GM12891 (cell line): ENCODE measurements at regions not wholly inside any gene's neighbourhood (a gene's known extent, or its start where the extent isn't known, plus 50 kb on each side); places are given as distances from the start of the nearest gene placed in this dataset.

Experiments
- DNase-seq: peaks from one replicate; pipeline ENCODE4 v3.0.0; 2011; ENCODE audit warnings: low spot score; ENCODE audit not compliant: insufficient read length
- FAIRE-seq: peaks from 2 replicates; lab custom pipeline; 2011; peaks lifted over from hg19 to GRCh38; lab: Jason Lieb, UNC
- PAX5 ChIP-seq: IDR thresholded peaks from 2 replicates; pipeline ENCODE4 v1.6.1; 2011; ENCODE audit warnings: low read length, moderate library complexity, mild to moderate bottlenecking; ENCODE audit not compliant: insufficient read depth, severe bottlenecking
- POLR2A ChIP-seq: IDR thresholded peaks from 2 replicates; pipeline ENCODE4 v1.6.1; 2011; ENCODE audit warnings: low read depth, low read length, control low read depth
- POLR2AphosphoS5 ChIP-seq: IDR thresholded peaks from 2 replicates; pipeline ENCODE4 v1.6.1; 2011; ENCODE audit warnings: low read depth, low read length, control low read depth
- POU2F2 ChIP-seq: IDR thresholded peaks from 2 replicates; pipeline ENCODE4 v1.6.1; 2011; ENCODE audit warnings: low read depth, mild to moderate bottlenecking, control low read depth, low read length, moderate library complexity
- SPI1 ChIP-seq: IDR thresholded peaks from 2 replicates; pipeline ENCODE4 v1.6.1; 2011; ENCODE audit warnings: low read depth, low read length, control low read depth
- TAF1 ChIP-seq: IDR thresholded peaks from 2 replicates; pipeline ENCODE4 v1.6.1; 2011; ENCODE audit warnings: low read depth, low read length, control low read depth

GRCh38 chr9:87181670-87182069, 234.4 kb upstream of the GAS1 start:
- no peak for TF ChIP-seq SPI1
- no peak for TF ChIP-seq POU2F2
- no peak for TF ChIP-seq PAX5
- TF ChIP-seq POLR2A = no peak
- no peak for TF ChIP-seq TAF1
- TF ChIP-seq POLR2AphosphoS5 = no peak
- FAIRE-seq (no peak), DNase-seq (no peak)

GRCh38 chr9:87184956-87185642, 237.8 kb upstream of the GAS1 start:
- no peak for TF ChIP-seq POLR2AphosphoS5
- FAIRE-seq = no peak
- DNase-seq = no peak

GRCh38 chr9:87187656-87188055, 240.3 kb upstream of the GAS1 start:
- DNase-seq (no peak), FAIRE-seq (no peak)
- TF ChIP-seq TAF1 (no peak), POLR2AphosphoS5 (no peak), SPI1 (no peak), POU2F2 (no peak), POLR2A (no peak), PAX5 (no peak)

GRCh38 chr9:87189006-87189405, 241.7 kb upstream of the GAS1 start:
- no peak for TF ChIP-seq TAF1
- TF ChIP-seq POU2F2 = no peak
- no peak for TF ChIP-seq PAX5
- no peak for TF ChIP-seq POLR2AphosphoS5
- TF ChIP-seq SPI1 = no peak
- TF ChIP-seq POLR2A = no peak
- DNase-seq = no peak
- no peak for FAIRE-seq

- DNase-seq (no peak), FAIRE-seq (no peak)
- TF ChIP-seq PAX5 (no peak), TAF1 (no peak), SPI1 (no peak)
Measured at GRCh38 chr9:87193151-87193550, 245.8 kb upstream of the GAS1 start.

GRCh38 chr9:87193925-87194868, 246.9 kb upstream of the GAS1 start:
- FAIRE-seq = no peak
- no peak for TF ChIP-seq SPI1
- TF ChIP-seq PAX5 = no peak
- no peak for TF ChIP-seq POLR2AphosphoS5
- no peak for TF ChIP-seq POLR2A
- TF ChIP-seq TAF1 = no peak
- no peak for TF ChIP-seq POU2F2

GRCh38 chr9:87195306-87195705, 248.0 kb upstream of the GAS1 start:
- no peak for FAIRE-seq
- TF ChIP-seq PAX5 (no peak), POU2F2 (no peak), TAF1 (no peak), POLR2A (no peak), SPI1 (no peak), POLR2AphosphoS5 (no peak)
- DNase-seq = no peak

More at GRCh38 chr9:87193925-87194868, 246.9 kb upstream of the GAS1 start:
- DNase-seq = no peak

- DNase-seq (no peak), FAIRE-seq (no peak)
- no peak for TF ChIP-seq TAF1
- no peak for TF ChIP-seq POLR2AphosphoS5
- TF ChIP-seq PAX5 = no peak
- TF ChIP-seq POU2F2 = no peak
- no peak for TF ChIP-seq POLR2A
- TF ChIP-seq SPI1 = no peak
Measured at GRCh38 chr9:87197349-87198130, 250.2 kb upstream of the GAS1 start.

- no peak for TF ChIP-seq POLR2AphosphoS5
- TF ChIP-seq TAF1 = no peak
- TF ChIP-seq POLR2A = no peak
- TF ChIP-seq SPI1 = no peak
- no peak for TF ChIP-seq PAX5
- no peak for TF ChIP-seq POU2F2
Measured at GRCh38 chr9:87198716-87199115, 251.4 kb upstream of the GAS1 start.

More at GRCh38 chr9:87198716-87199115, 251.4 kb upstream of the GAS1 start:
- DNase-seq = no peak
- FAIRE-seq = no peak
